ENCODE measurements at regions not wholly inside any gene's neighbourhood (a gene's known extent, or its start where the extent isn't known, plus 50 kb on each side); places are given as distances from the start of the nearest gene placed in this dataset.

GRCh38 chr19:5216141-5216847 lies 124.3 kb downstream of the PTPRS start:
- Histone ChIP-seq H3K4me3 (no peak overlapping the region), H3K27ac (no peak overlapping the region), H3K9me3 (no peaks in the 10 kb centered on the region), H3K36me3 (peaks cover 83 to 95% of the 10 kb centered on the region in 2 donors), H3K4me1 (no peaks in the 10 kb centered on the region), H3K27me3 (no peaks in the 10 kb centered on the region)
- no peak for DNase-seq (ENCODE audit: low spot score in 2 of 2)
- intact Hi-C loops (cut with DNase I): no loop called here
- no peak for TF ChIP-seq CTCF (IDR thresholded peaks at IDR 0.05)

GRCh38 chr19:5215431-5215830 lies 125.2 kb downstream of the PTPRS start:
- peaks cover 83 to 95% of the 10 kb centered on the region in 2 donors for H3K36me3 ChIP-seq
- no peak overlapping the region for H3K4me3 ChIP-seq
- H3K9me3 ChIP-seq: no peaks in the 10 kb centered on the region
- no peaks in the 10 kb centered on the region for H3K27me3 ChIP-seq
- H3K4me1 ChIP-seq: no peaks in the 10 kb centered on the region
- no peak overlapping the region for H3K27ac ChIP-seq
- no peak for TF ChIP-seq CTCF (IDR thresholded peaks at IDR 0.05)
- no peak for DNase-seq (ENCODE audit: low spot score in 2 of 2)
- intact Hi-C loops (cut with DNase I): no loop called here

GRCh38 chr19:5214902-5215301 lies 125.7 kb downstream of the PTPRS start:
- no peak for DNase-seq (ENCODE audit: low spot score in 2 of 2)
- intact Hi-C loops (cut with DNase I): no loop called here
- no peak for TF ChIP-seq CTCF (IDR thresholded peaks at IDR 0.05)
- no peaks in the 10 kb centered on the region for H3K9me3 ChIP-seq
- H3K27me3 ChIP-seq: no peaks in the 10 kb centered on the region
- H3K27ac ChIP-seq: no peak overlapping the region
- H3K4me3 ChIP-seq: no peak overlapping the region
- peaks cover 83 to 95% of the 10 kb centered on the region in 2 donors for H3K36me3 ChIP-seq
- no peaks in the 10 kb centered on the region for H3K4me1 ChIP-seq

GRCh38 chr19:5214371-5214770 lies 126.2 kb downstream of the PTPRS start:
- peaks cover 79 to 95% of the 10 kb centered on the region in 2 donors for H3K36me3 ChIP-seq
- TF ChIP-seq CTCF (IDR thresholded peaks at IDR 0.05): no peak

GRCh38 chr19:5213667-5214066 lies 126.9 kb downstream of the PTPRS start:
- H3K36me3 ChIP-seq: peaks cover 72 to 88% of the 10 kb centered on the region in 2 donors
- TF ChIP-seq CTCF (IDR thresholded peaks at IDR 0.05): no peak
- no peak overlapping the region for H3K4me3 ChIP-seq
- intact Hi-C loops (cut with DNase I): no loop called here
- H3K27ac ChIP-seq: no peak overlapping the region
- H3K27me3 ChIP-seq: no peaks in the 10 kb centered on the region
- H3K9me3 ChIP-seq: no peaks in the 10 kb centered on the region
- DNase-seq (ENCODE audit: low spot score in 2 of 2): no peak
- H3K4me1 ChIP-seq: no peaks in the 10 kb centered on the region

More at GRCh38 chr19:5214371-5214770, 126.2 kb downstream of the PTPRS start:
- no peaks in the 10 kb centered on the region for H3K4me1 ChIP-seq
- DNase-seq (ENCODE audit: low spot score in 2 of 2): no peak
- H3K4me3 ChIP-seq: no peak overlapping the region
- no peaks in the 10 kb centered on the region for H3K27me3 ChIP-seq
- no peak overlapping the region for H3K27ac ChIP-seq
- intact Hi-C loops (cut with DNase I): no loop called here
- H3K9me3 ChIP-seq: no peaks in the 10 kb centered on the region

Measured in ascending aorta (tissue), 2 donors.